ENCODE measurements at regions not wholly inside any gene's neighbourhood (a gene's known extent, or its start where the extent isn't known, plus 50 kb on each side); places are given as distances from the start of the nearest gene placed in this dataset.

DNA sequence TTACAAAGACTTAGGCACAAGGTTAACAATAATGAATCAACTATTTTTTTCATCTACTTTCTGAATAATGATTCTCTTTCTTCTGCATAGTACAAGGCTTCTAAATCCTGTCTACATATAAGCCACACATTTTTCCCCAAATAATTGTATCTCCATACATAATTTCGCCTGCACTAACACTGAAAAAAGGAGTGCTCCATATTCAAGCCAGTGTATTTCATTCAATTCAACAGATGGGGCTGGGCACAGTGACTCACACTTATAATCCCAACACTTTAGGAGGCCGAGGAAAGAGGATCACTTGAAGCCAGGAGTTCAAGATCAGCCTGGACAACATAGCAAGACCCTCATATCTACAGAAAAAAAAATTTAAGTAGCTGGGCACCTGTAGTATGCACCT lies 86.0 kb upstream of the ZNF800 start:
- TF ChIP-seq EZH2 (IDR thresholded peaks at IDR 0.05; ENCODE audit: low read length), result no peak
- no peak for TF ChIP-seq CTCF (optimal IDR thresholded peaks at IDR 0.05 in 1 of 3, IDR thresholded peaks at IDR 0.05 in 1 of 3, conservative IDR thresholded peaks at IDR 0.05 in 1 of 3; ENCODE audit: extremely low read depth in 1 of 3, insufficient read depth in 2 of 3, low read length in 3 of 3)
